GM12872 (cell line): ENCODE measurements at regions not wholly inside any gene's neighbourhood (a gene's known extent, or its start where the extent isn't known, plus 50 kb on each side); places are given as distances from the start of the nearest gene placed in this dataset.

Experiments
- CTCF ChIP-seq: IDR thresholded peaks from 3 replicates; pipeline ENCODE4 v1.5.1; 2011; ENCODE audit warnings: low read depth, mild to moderate bottlenecking, low read length, moderate library complexity; ENCODE audit not compliant: insufficient read depth

- no peak for TF ChIP-seq CTCF
These were observed 218.2 kb downstream of the ZC4H2 start for GRCh38 chrX:64758047-64758446.

GRCh38 chrX:64739792-64740378 is 236.4 kb downstream of the ZC4H2 start:
- TF ChIP-seq CTCF, result no peak

- no peak for TF ChIP-seq CTCF
These were observed 277.9 kb downstream of the ZC4H2 start for GRCh38 chrX:64698317-64698716.

GRCh38 chrX:64662876-64663275 is 267.6 kb upstream of the MTMR8 start:
- no peak for TF ChIP-seq CTCF

- TF ChIP-seq CTCF, result peak; percentile 18; the same call in 1 of the 3 replicates
These were observed 247.2 kb upstream of the MTMR8 start for GRCh38 chrX:64642482-64642881.
